ENCODE measurements at regions not wholly inside any gene's neighbourhood (a gene's known extent, or its start where the extent isn't known, plus 50 kb on each side); places are given as distances from the start of the nearest gene placed in this dataset.
A peak's percentile ranks its signal among the peaks of the same experiment; 100 is the strongest.

DNA sequence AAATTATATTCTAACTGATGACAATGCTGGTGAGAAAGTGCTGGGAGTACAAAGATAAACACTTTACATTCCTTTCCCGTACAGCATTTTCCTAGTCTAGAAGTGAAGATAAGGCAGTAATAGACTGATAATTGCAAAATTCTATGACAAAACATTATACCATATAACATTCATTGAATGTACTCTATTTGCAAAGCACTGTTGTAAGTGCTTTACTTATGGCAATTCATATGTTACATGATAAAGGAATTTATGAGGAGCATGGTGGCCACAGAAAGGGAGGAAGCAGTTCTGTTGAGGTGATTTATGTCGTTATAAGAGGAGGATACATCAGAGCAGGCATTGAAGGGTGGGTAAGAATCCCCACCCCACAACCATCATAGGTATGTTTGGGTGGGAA, 434.8 kb downstream of the RAB38 start:
- H3K4me3 ChIP-seq (replicated peaks in 1 of 4; ENCODE audit: control extremely low read depth in 1 of 4, insufficient read depth in 1 of 4, low read depth in 3 of 4, low read length in 4 of 4): no peak overlapping the region
- H3K9me3 ChIP-seq (ENCODE audit: control insufficient read depth, insufficient read depth, low read depth, low read length): no peaks in the 10 kb centered on the region
- peak in 1 of 2 donors; percentile 16 for DNase-seq (ENCODE audit: low read depth in 2 of 2)
- H3K79me2 ChIP-seq (ENCODE audit: control insufficient read depth, insufficient read depth, low read length): no peaks in the 10 kb centered on the region
- H3K4me1 ChIP-seq (ENCODE audit: control insufficient read depth, extremely low read depth, insufficient read depth, low read length): no peaks in the 10 kb centered on the region
- no peaks in the 10 kb centered on the region for H4K20me1 ChIP-seq (ENCODE audit: control insufficient read depth, extremely low read depth, insufficient read depth, low read length)
- H3K27me3 ChIP-seq (ENCODE audit: control insufficient read depth, insufficient read depth, low read length): no peaks in the 10 kb centered on the region
- no peak overlapping the region for H2AFZ ChIP-seq (ENCODE audit: low read length)
- no peaks in the 10 kb centered on the region for H3K36me3 ChIP-seq (ENCODE audit: control insufficient read depth, insufficient read depth, low read length)
- TF ChIP-seq, protein P1, sequence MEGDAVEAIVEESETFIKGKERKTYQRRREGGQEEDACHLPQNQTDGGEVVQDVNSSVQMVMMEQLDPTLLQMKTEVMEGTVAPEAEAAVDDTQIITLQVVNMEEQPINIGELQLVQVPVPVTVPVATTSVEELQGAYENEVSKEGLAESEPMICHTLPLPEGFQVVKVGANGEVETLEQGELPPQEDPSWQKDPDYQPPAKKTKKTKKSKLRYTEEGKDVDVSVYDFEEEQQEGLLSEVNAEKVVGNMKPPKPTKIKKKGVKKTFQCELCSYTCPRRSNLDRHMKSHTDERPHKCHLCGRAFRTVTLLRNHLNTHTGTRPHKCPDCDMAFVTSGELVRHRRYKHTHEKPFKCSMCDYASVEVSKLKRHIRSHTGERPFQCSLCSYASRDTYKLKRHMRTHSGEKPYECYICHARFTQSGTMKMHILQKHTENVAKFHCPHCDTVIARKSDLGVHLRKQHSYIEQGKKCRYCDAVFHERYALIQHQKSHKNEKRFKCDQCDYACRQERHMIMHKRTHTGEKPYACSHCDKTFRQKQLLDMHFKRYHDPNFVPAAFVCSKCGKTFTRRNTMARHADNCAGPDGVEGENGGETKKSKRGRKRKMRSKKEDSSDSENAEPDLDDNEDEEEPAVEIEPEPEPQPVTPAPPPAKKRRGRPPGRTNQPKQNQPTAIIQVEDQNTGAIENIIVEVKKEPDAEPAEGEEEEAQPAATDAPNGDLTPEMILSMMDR (conservative IDR thresholded peaks at IDR 0.05 in 1 of 2, IDR thresholded peaks at IDR 0.05 in 1 of 2; ENCODE audit: low read depth in 1 of 2, low read length in 2 of 2): no peak
- no peak for TF ChIP-seq EZH2 (IDR thresholded peaks at IDR 0.05; ENCODE audit: low read length, missing control alignments)
- no peak overlapping the region for H3K9ac ChIP-seq (ENCODE audit: insufficient read depth, low read length)
- no peak overlapping the region for H3K27ac ChIP-seq (ENCODE audit: insufficient read depth, low read length)
- H3K4me2 ChIP-seq (ENCODE audit: extremely low read depth, insufficient read depth, low read length): no peak overlapping the region

GRCh38 chr11:87739766-87740165, 435.5 kb downstream of the RAB38 start:
- Histone ChIP-seq H3K9me3 (ENCODE audit: control insufficient read depth, insufficient read depth, low read depth, low read length) (no peaks in the 10 kb centered on the region), H3K4me3 (replicated peaks in 1 of 4; ENCODE audit: control extremely low read depth in 1 of 4, insufficient read depth in 1 of 4, low read depth in 3 of 4, low read length in 4 of 4) (no peak overlapping the region), H3K4me1 (ENCODE audit: control insufficient read depth, extremely low read depth, insufficient read depth, low read length) (no peaks in the 10 kb centered on the region), H3K36me3 (ENCODE audit: control insufficient read depth, insufficient read depth, low read length) (no peaks in the 10 kb centered on the region), H4K20me1 (ENCODE audit: control insufficient read depth, extremely low read depth, insufficient read depth, low read length) (no peaks in the 10 kb centered on the region), H3K4me2 (ENCODE audit: extremely low read depth, insufficient read depth, low read length) (no peak overlapping the region), H3K79me2 (ENCODE audit: control insufficient read depth, insufficient read depth, low read length) (no peaks in the 10 kb centered on the region), H3K9ac (ENCODE audit: insufficient read depth, low read length) (no peak overlapping the region), H2AFZ (ENCODE audit: low read length) (no peak overlapping the region), H3K27ac (ENCODE audit: insufficient read depth, low read length) (no peak overlapping the region), H3K27me3 (ENCODE audit: control insufficient read depth, insufficient read depth, low read length) (no peaks in the 10 kb centered on the region)
- TF ChIP-seq, protein P1 (conservative IDR thresholded peaks at IDR 0.05 in 1 of 2, IDR thresholded peaks at IDR 0.05 in 1 of 2; ENCODE audit: low read depth in 1 of 2, low read length in 2 of 2): no peak
- TF ChIP-seq EZH2 (IDR thresholded peaks at IDR 0.05; ENCODE audit: low read length, missing control alignments): no peak
- DNase-seq (ENCODE audit: low read depth in 2 of 2): peak in 1 of 2 donors; percentile 63

GRCh38 chr11:87739261-87739660, 436.0 kb downstream of the RAB38 start:
- no peaks in the 10 kb centered on the region for H3K27me3 ChIP-seq (ENCODE audit: control insufficient read depth, insufficient read depth, low read length)
- H3K79me2 ChIP-seq (ENCODE audit: control insufficient read depth, insufficient read depth, low read length): no peaks in the 10 kb centered on the region
- no peaks in the 10 kb centered on the region for H3K36me3 ChIP-seq (ENCODE audit: control insufficient read depth, insufficient read depth, low read length)
- DNase-seq (ENCODE audit: low read depth in 2 of 2): no peak
- no peaks in the 10 kb centered on the region for H4K20me1 ChIP-seq (ENCODE audit: control insufficient read depth, extremely low read depth, insufficient read depth, low read length)
- TF ChIP-seq, protein P1 (conservative IDR thresholded peaks at IDR 0.05 in 1 of 2, IDR thresholded peaks at IDR 0.05 in 1 of 2; ENCODE audit: low read depth in 1 of 2, low read length in 2 of 2): no peak
- TF ChIP-seq EZH2 (IDR thresholded peaks at IDR 0.05; ENCODE audit: low read length, missing control alignments): no peak
- no peak overlapping the region for H3K27ac ChIP-seq (ENCODE audit: insufficient read depth, low read length)
- no peak overlapping the region for H3K4me2 ChIP-seq (ENCODE audit: extremely low read depth, insufficient read depth, low read length)
- H3K9ac ChIP-seq (ENCODE audit: insufficient read depth, low read length): no peak overlapping the region
- no peaks in the 10 kb centered on the region for H3K4me1 ChIP-seq (ENCODE audit: control insufficient read depth, extremely low read depth, insufficient read depth, low read length)
- H3K9me3 ChIP-seq (ENCODE audit: control insufficient read depth, insufficient read depth, low read depth, low read length): no peaks in the 10 kb centered on the region
- no peak overlapping the region for H2AFZ ChIP-seq (ENCODE audit: low read length)
- no peak overlapping the region for H3K4me3 ChIP-seq (replicated peaks in 1 of 4; ENCODE audit: control extremely low read depth in 1 of 4, insufficient read depth in 1 of 4, low read depth in 3 of 4, low read length in 4 of 4)
